Uterus (tissue), 2 donors: ENCODE measurements at regions not wholly inside any gene's neighbourhood (a gene's known extent, or its start where the extent isn't known, plus 50 kb on each side); places are given as distances from the start of the nearest gene placed in this dataset.

Experiments
- POLR2A ChIP-seq, 2 donors: fragments of 450-650 bp; IDR thresholded peaks; one replicate each; pipeline ENCODE4 v1.6.1; 2016; ENCODE audit warnings: antibody characterized with exemption in 2 of 2, mild to moderate bottlenecking in 1 of 2, moderate library complexity in 1 of 2
- TF ChIP-seq, protein P1 (sequence below), 4 experiments: fragments of 200-600 bp in 2 of 4; fragments of 450-650 bp in 2 of 4; sonication (generic) in 2 of 4; IDR thresholded peaks; one replicate each; pipeline ENCODE4 v1.5.1; 2016 to 2019; ENCODE audit warnings: antibody characterized with exemption in 4 of 4, mild to moderate bottlenecking in 2 of 4, moderate library complexity in 1 of 4

DNA sequence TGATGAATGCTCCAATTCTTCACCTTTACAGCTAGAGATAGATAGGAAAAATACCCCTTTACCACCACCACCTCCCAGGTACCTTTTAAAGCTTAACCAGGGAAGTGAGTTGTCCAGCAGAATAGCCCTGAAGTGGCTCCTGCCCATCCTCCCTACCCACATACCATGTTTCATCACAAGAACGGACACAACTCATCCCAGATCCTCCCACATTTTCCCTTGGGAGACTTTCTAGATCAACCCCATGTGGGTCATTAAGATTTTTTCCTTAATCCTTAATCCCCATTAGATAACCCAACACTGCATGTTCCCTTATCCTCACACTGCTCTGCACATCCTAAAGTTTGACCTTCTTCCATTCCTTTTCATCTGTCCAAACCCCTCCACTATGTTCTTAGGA lies 69.3 kb downstream of the CHST2 start:
- TF ChIP-seq, protein P1, sequence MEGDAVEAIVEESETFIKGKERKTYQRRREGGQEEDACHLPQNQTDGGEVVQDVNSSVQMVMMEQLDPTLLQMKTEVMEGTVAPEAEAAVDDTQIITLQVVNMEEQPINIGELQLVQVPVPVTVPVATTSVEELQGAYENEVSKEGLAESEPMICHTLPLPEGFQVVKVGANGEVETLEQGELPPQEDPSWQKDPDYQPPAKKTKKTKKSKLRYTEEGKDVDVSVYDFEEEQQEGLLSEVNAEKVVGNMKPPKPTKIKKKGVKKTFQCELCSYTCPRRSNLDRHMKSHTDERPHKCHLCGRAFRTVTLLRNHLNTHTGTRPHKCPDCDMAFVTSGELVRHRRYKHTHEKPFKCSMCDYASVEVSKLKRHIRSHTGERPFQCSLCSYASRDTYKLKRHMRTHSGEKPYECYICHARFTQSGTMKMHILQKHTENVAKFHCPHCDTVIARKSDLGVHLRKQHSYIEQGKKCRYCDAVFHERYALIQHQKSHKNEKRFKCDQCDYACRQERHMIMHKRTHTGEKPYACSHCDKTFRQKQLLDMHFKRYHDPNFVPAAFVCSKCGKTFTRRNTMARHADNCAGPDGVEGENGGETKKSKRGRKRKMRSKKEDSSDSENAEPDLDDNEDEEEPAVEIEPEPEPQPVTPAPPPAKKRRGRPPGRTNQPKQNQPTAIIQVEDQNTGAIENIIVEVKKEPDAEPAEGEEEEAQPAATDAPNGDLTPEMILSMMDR (IDR thresholded peaks at IDR 0.05) = no peak
- no peak for TF ChIP-seq POLR2A (IDR thresholded peaks at IDR 0.05)
